HG03066 (cell line): ENCODE measurements at regions not wholly inside any gene's neighbourhood (a gene's known extent, or its start where the extent isn't known, plus 50 kb on each side); places are given as distances from the start of the nearest gene placed in this dataset.
A peak's percentile ranks its signal among the peaks of the same experiment; 100 is the strongest.
"Not testable (repeated sequence)": the region's sequence is repeated elsewhere in the genome, so short reads cannot be mapped to it uniquely, and the experiment has no call there.

Experiments used
- ATAC-seq: cut with Tn5 transposase; IDR thresholded peaks from one replicate; pipeline ENCODE4 v1.9.1; 2021; ENCODE audit warnings: low read depth; ENCODE audit not compliant: unreplicated experiment

- peak; percentile 53 for ATAC-seq
Observed at GRCh38 chr7:66413379-66414114, 208.4 kb downstream of the TPST1 start.

- no peak for ATAC-seq
Observed at GRCh38 chr7:66415659-66416265, 210.6 kb downstream of the TPST1 start.

GRCh38 chr7:66418537-66418936, 210.1 kb upstream of the KCTD7 start:
- ATAC-seq, result no peak

GRCh38 chr7:66419210-66419609, 209.5 kb upstream of the KCTD7 start:
- ATAC-seq, result no peak

- ATAC-seq, result no peak
Observed at GRCh38 chr7:66421830-66422475, 206.7 kb upstream of the KCTD7 start.

GRCh38 chr7:66423729-66424128, 205.0 kb upstream of the KCTD7 start:
- no peak for ATAC-seq

GRCh38 chr7:66426332-66426731, 202.3 kb upstream of the KCTD7 start:
- ATAC-seq, result no peak

GRCh38 chr7:66426996-66427395, 201.7 kb upstream of the KCTD7 start:
- no peak for ATAC-seq

GRCh38 chr7:66427956-66428355, 200.7 kb upstream of the KCTD7 start:
- no peak for ATAC-seq

- no peak for ATAC-seq
Observed at GRCh38 chr7:66429498-66430163, 199.1 kb upstream of the KCTD7 start.

GRCh38 chr7:66430164-66430545, 198.5 kb upstream of the KCTD7 start:
- no peak for ATAC-seq

GRCh38 chr7:66438703-66439405, 189.8 kb upstream of the KCTD7 start:
- ATAC-seq, result not testable (repeated sequence)

GRCh38 chr7:66442385-66442784, 186.3 kb upstream of the KCTD7 start:
- no peak for ATAC-seq

GRCh38 chr7:66443946-66444345, 184.7 kb upstream of the KCTD7 start:
- ATAC-seq, result no peak

GRCh38 chr7:66447007-66447406, 181.7 kb upstream of the KCTD7 start:
- not testable (repeated sequence) for ATAC-seq

GRCh38 chr7:66450814-66451213, 177.9 kb upstream of the KCTD7 start:
- not testable (repeated sequence) for ATAC-seq

- not testable (repeated sequence) for ATAC-seq
Observed at GRCh38 chr7:66451713-66452112, 177.0 kb upstream of the KCTD7 start.

- no peak for ATAC-seq
Observed at GRCh38 chr7:66452165-66452564, 176.5 kb upstream of the KCTD7 start.

GRCh38 chr7:66453340-66453739, 175.3 kb upstream of the KCTD7 start:
- ATAC-seq, result no peak

GRCh38 chr7:66454600-66455225, 174.0 kb upstream of the KCTD7 start:
- ATAC-seq, result no peak
